DND-41 (cell line): ENCODE measurements at regions not wholly inside any gene's neighbourhood (a gene's known extent, or its start where the extent isn't known, plus 50 kb on each side); places are given as distances from the start of the nearest gene placed in this dataset.

Experiments
- EZH2 ChIP-seq: IDR thresholded peaks from 3 replicates; pipeline ENCODE4 v1.6.1; 2012; ENCODE audit warnings: borderline replicate concordance, low read depth, mild to moderate bottlenecking, moderate library complexity, low read length, inconsistent platforms; ENCODE audit not compliant: severe bottlenecking
- TF ChIP-seq, protein P1 (sequence below): IDR thresholded peaks from 2 replicates; pipeline ENCODE4 v1.5.1; 2012; ENCODE audit warnings: borderline replicate concordance, low read length, moderate library complexity, mild to moderate bottlenecking; ENCODE audit not compliant: poor library complexity, severe bottlenecking; ENCODE audit errors: extremely low read depth

DNA sequence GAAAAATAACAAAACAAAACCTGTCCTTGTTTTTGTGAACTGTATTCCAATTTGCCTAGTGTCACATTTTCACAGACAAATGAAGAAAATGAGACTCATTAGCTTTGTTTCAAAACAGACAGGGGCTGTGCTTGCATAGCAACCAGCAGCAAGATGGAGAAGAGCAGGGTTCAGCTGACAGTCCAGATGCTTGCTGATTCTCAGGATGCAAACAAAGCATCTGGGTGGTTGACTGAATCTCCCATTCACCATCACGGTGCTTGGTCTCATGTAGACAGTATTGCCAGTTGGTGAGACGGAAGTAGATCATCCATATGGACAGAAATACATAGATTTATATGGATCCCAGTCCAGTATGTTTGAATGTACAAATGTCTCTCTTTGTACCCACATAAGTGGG, 326.8 kb downstream of the CCDC85A start:
- TF ChIP-seq, protein P1, sequence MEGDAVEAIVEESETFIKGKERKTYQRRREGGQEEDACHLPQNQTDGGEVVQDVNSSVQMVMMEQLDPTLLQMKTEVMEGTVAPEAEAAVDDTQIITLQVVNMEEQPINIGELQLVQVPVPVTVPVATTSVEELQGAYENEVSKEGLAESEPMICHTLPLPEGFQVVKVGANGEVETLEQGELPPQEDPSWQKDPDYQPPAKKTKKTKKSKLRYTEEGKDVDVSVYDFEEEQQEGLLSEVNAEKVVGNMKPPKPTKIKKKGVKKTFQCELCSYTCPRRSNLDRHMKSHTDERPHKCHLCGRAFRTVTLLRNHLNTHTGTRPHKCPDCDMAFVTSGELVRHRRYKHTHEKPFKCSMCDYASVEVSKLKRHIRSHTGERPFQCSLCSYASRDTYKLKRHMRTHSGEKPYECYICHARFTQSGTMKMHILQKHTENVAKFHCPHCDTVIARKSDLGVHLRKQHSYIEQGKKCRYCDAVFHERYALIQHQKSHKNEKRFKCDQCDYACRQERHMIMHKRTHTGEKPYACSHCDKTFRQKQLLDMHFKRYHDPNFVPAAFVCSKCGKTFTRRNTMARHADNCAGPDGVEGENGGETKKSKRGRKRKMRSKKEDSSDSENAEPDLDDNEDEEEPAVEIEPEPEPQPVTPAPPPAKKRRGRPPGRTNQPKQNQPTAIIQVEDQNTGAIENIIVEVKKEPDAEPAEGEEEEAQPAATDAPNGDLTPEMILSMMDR = no peak
- no peak for TF ChIP-seq EZH2
